HG02943 (cell line): ENCODE measurements at regions not wholly inside any gene's neighbourhood (a gene's known extent, or its start where the extent isn't known, plus 50 kb on each side); places are given as distances from the start of the nearest gene placed in this dataset.

Experiments
- ATAC-seq: cut with Tn5 transposase; IDR thresholded peaks from one replicate; pipeline ENCODE4 v1.9.1; 2021; ENCODE audit warnings: mild to moderate bottlenecking, low read depth, moderate library complexity; ENCODE audit not compliant: unreplicated experiment

- ATAC-seq: no peak
Measured at GRCh38 chr4:65139998-65140397, 530.3 kb downstream of the EPHA5 start.

- ATAC-seq: no peak
Measured at GRCh38 chr4:65126200-65126599, 544.1 kb downstream of the EPHA5 start.

- ATAC-seq: no peak
Measured at GRCh38 chr4:65120287-65120686, 550.0 kb downstream of the EPHA5 start.

- ATAC-seq: no peak
Measured at GRCh38 chr4:65102419-65102818, 567.9 kb downstream of the EPHA5 start.

GRCh38 chr4:65096630-65097029 is 573.7 kb downstream of the EPHA5 start:
- ATAC-seq: no peak

GRCh38 chr4:65089666-65090065 is 580.6 kb downstream of the EPHA5 start:
- ATAC-seq: no peak

- ATAC-seq: no peak
Measured at GRCh38 chr4:65083076-65083475, 587.2 kb downstream of the EPHA5 start.

GRCh38 chr4:65071564-65071963 is 598.7 kb downstream of the EPHA5 start:
- no peak for ATAC-seq

GRCh38 chr4:65069177-65069576 is 601.1 kb downstream of the EPHA5 start:
- no peak for ATAC-seq

- ATAC-seq: no peak
Measured at GRCh38 chr4:65066106-65066505, 604.2 kb downstream of the EPHA5 start.

GRCh38 chr4:65063601-65064000 is 606.7 kb downstream of the EPHA5 start:
- no peak for ATAC-seq

- ATAC-seq: no peak
Measured at GRCh38 chr4:65050786-65051185, 619.5 kb downstream of the EPHA5 start.

GRCh38 chr4:65046192-65047133 is 623.8 kb downstream of the EPHA5 start:
- no peak for ATAC-seq

GRCh38 chr4:65033899-65034298 is 624.6 kb upstream of the TECRL start:
- no peak for ATAC-seq

- ATAC-seq: no peak
Measured at GRCh38 chr4:65028592-65028991, 619.3 kb upstream of the TECRL start.

- no peak for ATAC-seq
Measured at GRCh38 chr4:65023883-65024670, 614.8 kb upstream of the TECRL start.

- no peak for ATAC-seq
Measured at GRCh38 chr4:65023081-65023480, 613.8 kb upstream of the TECRL start.

- ATAC-seq: no peak
Measured at GRCh38 chr4:65021737-65022136, 612.5 kb upstream of the TECRL start.

GRCh38 chr4:65021149-65021548 is 611.9 kb upstream of the TECRL start:
- ATAC-seq: no peak

- ATAC-seq: no peak
Measured at GRCh38 chr4:65019775-65020174, 610.5 kb upstream of the TECRL start.

GRCh38 chr4:65018313-65018712 is 609.1 kb upstream of the TECRL start:
- no peak for ATAC-seq

GRCh38 chr4:65014078-65014477 is 604.8 kb upstream of the TECRL start:
- ATAC-seq: no peak
